ENCODE measurements at regions not wholly inside any gene's neighbourhood (a gene's known extent, or its start where the extent isn't known, plus 50 kb on each side); places are given as distances from the start of the nearest gene placed in this dataset.

DNA sequence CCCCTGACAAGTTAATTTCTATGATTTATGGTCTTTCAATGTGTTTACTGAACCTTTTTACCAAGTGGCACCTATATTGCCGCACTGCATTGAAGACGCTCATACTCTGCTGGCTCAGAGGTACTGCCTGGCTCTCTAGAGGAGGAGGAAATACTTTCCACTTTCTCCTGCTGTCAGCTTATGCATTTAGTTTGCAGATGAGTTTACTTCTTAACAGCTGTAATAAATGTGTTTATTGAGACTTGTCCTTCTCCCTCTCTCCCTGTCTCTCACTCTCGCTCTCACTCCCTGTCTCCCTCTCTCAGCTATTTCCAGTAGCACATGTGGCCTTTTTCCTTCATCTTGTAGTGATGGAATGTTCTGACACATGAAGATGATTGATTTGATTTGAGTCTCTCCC, 60.3 kb upstream of the SPATA13 start:
- TF ChIP-seq, protein P1, sequence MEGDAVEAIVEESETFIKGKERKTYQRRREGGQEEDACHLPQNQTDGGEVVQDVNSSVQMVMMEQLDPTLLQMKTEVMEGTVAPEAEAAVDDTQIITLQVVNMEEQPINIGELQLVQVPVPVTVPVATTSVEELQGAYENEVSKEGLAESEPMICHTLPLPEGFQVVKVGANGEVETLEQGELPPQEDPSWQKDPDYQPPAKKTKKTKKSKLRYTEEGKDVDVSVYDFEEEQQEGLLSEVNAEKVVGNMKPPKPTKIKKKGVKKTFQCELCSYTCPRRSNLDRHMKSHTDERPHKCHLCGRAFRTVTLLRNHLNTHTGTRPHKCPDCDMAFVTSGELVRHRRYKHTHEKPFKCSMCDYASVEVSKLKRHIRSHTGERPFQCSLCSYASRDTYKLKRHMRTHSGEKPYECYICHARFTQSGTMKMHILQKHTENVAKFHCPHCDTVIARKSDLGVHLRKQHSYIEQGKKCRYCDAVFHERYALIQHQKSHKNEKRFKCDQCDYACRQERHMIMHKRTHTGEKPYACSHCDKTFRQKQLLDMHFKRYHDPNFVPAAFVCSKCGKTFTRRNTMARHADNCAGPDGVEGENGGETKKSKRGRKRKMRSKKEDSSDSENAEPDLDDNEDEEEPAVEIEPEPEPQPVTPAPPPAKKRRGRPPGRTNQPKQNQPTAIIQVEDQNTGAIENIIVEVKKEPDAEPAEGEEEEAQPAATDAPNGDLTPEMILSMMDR (IDR thresholded peaks at IDR 0.05; ENCODE audit: low read depth, low read length, missing input control) = no peak
- no peak for TF ChIP-seq SP1 (IDR thresholded peaks at IDR 0.05)
- no peak for TF ChIP-seq YY1 (IDR thresholded peaks at IDR 0.05)
- TF ChIP-seq TAF1 (conservative IDR thresholded peaks at IDR 0.05) = no peak
- no peak for TF ChIP-seq RAD21 (IDR thresholded peaks at IDR 0.05)
- TF ChIP-seq GABPA (IDR thresholded peaks at IDR 0.05 in 1 of 2, conservative IDR thresholded peaks at IDR 0.05 in 1 of 2) = no peak
- TF ChIP-seq, protein P2, sequence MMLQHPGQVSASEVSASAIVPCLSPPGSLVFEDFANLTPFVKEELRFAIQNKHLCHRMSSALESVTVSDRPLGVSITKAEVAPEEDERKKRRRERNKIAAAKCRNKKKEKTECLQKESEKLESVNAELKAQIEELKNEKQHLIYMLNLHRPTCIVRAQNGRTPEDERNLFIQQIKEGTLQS (IDR thresholded peaks at IDR 0.05) = no peak
- TF ChIP-seq, protein P3, sequence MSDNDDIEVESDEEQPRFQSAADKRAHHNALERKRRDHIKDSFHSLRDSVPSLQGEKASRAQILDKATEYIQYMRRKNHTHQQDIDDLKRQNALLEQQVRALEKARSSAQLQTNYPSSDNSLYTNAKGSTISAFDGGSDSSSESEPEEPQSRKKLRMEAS (IDR thresholded peaks at IDR 0.05) = no peak
- no peak for TF ChIP-seq FOXA1 (IDR thresholded peaks at IDR 0.05)
